ENCODE measurements at regions not wholly inside any gene's neighbourhood (a gene's known extent, or its start where the extent isn't known, plus 50 kb on each side); places are given as distances from the start of the nearest gene placed in this dataset.

DNA sequence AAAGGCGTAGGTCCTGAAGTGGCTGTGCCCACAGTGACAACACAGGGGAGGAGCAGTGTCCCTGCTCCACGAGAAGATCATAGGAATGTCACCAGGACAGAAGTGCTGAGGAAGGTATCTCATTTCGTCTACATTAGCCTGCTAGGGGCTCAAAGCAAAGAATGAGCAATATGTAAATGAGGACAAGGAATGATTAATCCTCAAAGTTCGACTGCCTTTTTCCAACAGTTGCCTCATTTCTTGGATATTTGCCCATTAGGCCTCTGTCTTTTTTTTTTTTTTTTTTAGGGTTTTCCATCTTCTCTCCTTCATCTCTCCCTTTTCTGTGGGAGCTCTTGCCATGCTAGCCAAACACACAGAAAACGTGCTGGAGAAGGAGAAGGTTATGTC is 105.2 kb upstream of the ARHGAP28 start:
- TF ChIP-seq CTCF (IDR thresholded peaks at IDR 0.05; ENCODE audit: insufficient read depth, low read length) (no peak), POLR2AphosphoS5 (IDR thresholded peaks at IDR 0.05; ENCODE audit: low read depth) (no peak), GABPA (IDR thresholded peaks at IDR 0.05; ENCODE audit: low read depth) (no peak), SPI1 (IDR thresholded peaks at IDR 0.05; ENCODE audit: borderline replicate concordance, low read depth) (no peak)
- TF ChIP-seq, protein P1, sequence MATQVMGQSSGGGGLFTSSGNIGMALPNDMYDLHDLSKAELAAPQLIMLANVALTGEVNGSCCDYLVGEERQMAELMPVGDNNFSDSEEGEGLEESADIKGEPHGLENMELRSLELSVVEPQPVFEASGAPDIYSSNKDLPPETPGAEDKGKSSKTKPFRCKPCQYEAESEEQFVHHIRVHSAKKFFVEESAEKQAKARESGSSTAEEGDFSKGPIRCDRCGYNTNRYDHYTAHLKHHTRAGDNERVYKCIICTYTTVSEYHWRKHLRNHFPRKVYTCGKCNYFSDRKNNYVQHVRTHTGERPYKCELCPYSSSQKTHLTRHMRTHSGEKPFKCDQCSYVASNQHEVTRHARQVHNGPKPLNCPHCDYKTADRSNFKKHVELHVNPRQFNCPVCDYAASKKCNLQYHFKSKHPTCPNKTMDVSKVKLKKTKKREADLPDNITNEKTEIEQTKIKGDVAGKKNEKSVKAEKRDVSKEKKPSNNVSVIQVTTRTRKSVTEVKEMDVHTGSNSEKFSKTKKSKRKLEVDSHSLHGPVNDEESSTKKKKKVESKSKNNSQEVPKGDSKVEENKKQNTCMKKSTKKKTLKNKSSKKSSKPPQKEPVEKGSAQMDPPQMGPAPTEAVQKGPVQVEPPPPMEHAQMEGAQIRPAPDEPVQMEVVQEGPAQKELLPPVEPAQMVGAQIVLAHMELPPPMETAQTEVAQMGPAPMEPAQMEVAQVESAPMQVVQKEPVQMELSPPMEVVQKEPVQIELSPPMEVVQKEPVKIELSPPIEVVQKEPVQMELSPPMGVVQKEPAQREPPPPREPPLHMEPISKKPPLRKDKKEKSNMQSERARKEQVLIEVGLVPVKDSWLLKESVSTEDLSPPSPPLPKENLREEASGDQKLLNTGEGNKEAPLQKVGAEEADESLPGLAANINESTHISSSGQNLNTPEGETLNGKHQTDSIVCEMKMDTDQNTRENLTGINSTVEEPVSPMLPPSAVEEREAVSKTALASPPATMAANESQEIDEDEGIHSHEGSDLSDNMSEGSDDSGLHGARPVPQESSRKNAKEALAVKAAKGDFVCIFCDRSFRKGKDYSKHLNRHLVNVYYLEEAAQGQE (IDR thresholded peaks at IDR 0.05; ENCODE audit: insufficient replicate concordance, low read depth) = no peak
